ENCODE measurements at regions not wholly inside any gene's neighbourhood (a gene's known extent, or its start where the extent isn't known, plus 50 kb on each side); places are given as distances from the start of the nearest gene placed in this dataset.

GRCh38 chr1:221182791-221183533 is 303.7 kb downstream of the HLX start:
- H3K9ac ChIP-seq (ENCODE audit: low read length in 3 of 3): no peak overlapping the region
- no peaks in the 10 kb centered on the region for H3K36me3 ChIP-seq (ENCODE audit: control insufficient read depth in 2 of 3, insufficient read depth in 3 of 3, low read length in 3 of 3)
- DNase-seq (no peak), FAIRE-seq (no peak)
- TF ChIP-seq CTCF (IDR thresholded peaks at IDR 0.05; ENCODE audit: borderline replicate concordance, extremely low read depth, insufficient read depth): no peak
- H3K9me3 ChIP-seq (ENCODE audit: control insufficient read depth in 2 of 3, insufficient read depth in 1 of 3, low read length in 3 of 3): no peaks in the 10 kb centered on the region
- no peak overlapping the region for H3K27ac ChIP-seq (ENCODE audit: low read depth in 2 of 2, low read length in 2 of 2)
- intact Hi-C loops (cut with DNase I): no loop called here
- H3K4me3 ChIP-seq (ENCODE audit: low read length in 3 of 3): no peak overlapping the region
- H3K27me3 ChIP-seq (ENCODE audit: control insufficient read depth, insufficient read depth, low read length): no peaks in the 10 kb centered on the region
- H3K4me1 ChIP-seq (ENCODE audit: control insufficient read depth in 2 of 3, insufficient read depth in 2 of 3, low read depth in 1 of 3, low read length in 3 of 3): no peaks in the 10 kb centered on the region

- no peak overlapping the region for H3K27ac ChIP-seq (ENCODE audit: low read depth in 2 of 2, low read length in 2 of 2)
- H3K27me3 ChIP-seq (ENCODE audit: control insufficient read depth, insufficient read depth, low read length): no peaks in the 10 kb centered on the region
- no peaks in the 10 kb centered on the region for H3K4me1 ChIP-seq (ENCODE audit: control insufficient read depth in 2 of 3, insufficient read depth in 2 of 3, low read depth in 1 of 3, low read length in 3 of 3)
- FAIRE-seq: no peak
- no peaks in the 10 kb centered on the region for H3K36me3 ChIP-seq (ENCODE audit: control insufficient read depth in 2 of 3, insufficient read depth in 3 of 3, low read length in 3 of 3)
- no peak for DNase-seq
- intact Hi-C loops (cut with DNase I): no loop called here
- H3K9me3 ChIP-seq (ENCODE audit: control insufficient read depth in 2 of 3, insufficient read depth in 1 of 3, low read length in 3 of 3): no peaks in the 10 kb centered on the region
- TF ChIP-seq CTCF (IDR thresholded peaks at IDR 0.05; ENCODE audit: borderline replicate concordance, extremely low read depth, insufficient read depth): no peak
- no peak overlapping the region for H3K9ac ChIP-seq (ENCODE audit: low read length in 3 of 3)
- no peak overlapping the region for H3K4me3 ChIP-seq (ENCODE audit: low read length in 3 of 3)
Measured at GRCh38 chr1:221184131-221184794, 305.0 kb downstream of the HLX start.

- no peaks in the 10 kb centered on the region for H3K9me3 ChIP-seq (ENCODE audit: control insufficient read depth in 2 of 3, insufficient read depth in 1 of 3, low read length in 3 of 3)
- no peaks in the 10 kb centered on the region for H3K36me3 ChIP-seq (ENCODE audit: control insufficient read depth in 2 of 3, insufficient read depth in 3 of 3, low read length in 3 of 3)
- FAIRE-seq: no peak
Measured at GRCh38 chr1:221187174-221187573, 307.9 kb downstream of the HLX start.

More at GRCh38 chr1:221187174-221187573, 307.9 kb downstream of the HLX start:
- no peaks in the 10 kb centered on the region for H3K4me1 ChIP-seq (ENCODE audit: control insufficient read depth in 2 of 3, insufficient read depth in 2 of 3, low read depth in 1 of 3, low read length in 3 of 3)
- TF ChIP-seq CTCF (IDR thresholded peaks at IDR 0.05; ENCODE audit: borderline replicate concordance, extremely low read depth, insufficient read depth): no peak
- H3K27me3 ChIP-seq (ENCODE audit: control insufficient read depth, insufficient read depth, low read length): no peaks in the 10 kb centered on the region
- intact Hi-C loops (cut with DNase I): no loop called here
- no peak for DNase-seq
- no peak overlapping the region for H3K9ac ChIP-seq (ENCODE audit: low read length in 3 of 3)
- no peak overlapping the region for H3K27ac ChIP-seq (ENCODE audit: low read depth in 2 of 2, low read length in 2 of 2)
- H3K4me3 ChIP-seq (ENCODE audit: low read length in 3 of 3): no peak overlapping the region
